Lung (tissue), 11 donors: ENCODE measurements at regions not wholly inside any gene's neighbourhood (a gene's known extent, or its start where the extent isn't known, plus 50 kb on each side); places are given as distances from the start of the nearest gene placed in this dataset.

ENCODE experiments used
- ATAC-seq: fragments of 200-7000 bp; cut with Tn5 transposase; one replicate; pipeline ENCODE4 v1.9.1; 2020; ENCODE audit warnings: moderate number of reproducible peaks; ENCODE audit not compliant: insufficient read depth, low FRiP score
- DNase-seq, 3 donors: peaks; one replicate each; pipeline ENCODE4 v3.0.0-alpha.2; 2013 to 2017
- H3K27ac ChIP-seq, 2 donors: one replicate each; pipeline ENCODE4 v1.5.1; 2013; ENCODE audit warnings: mild to moderate bottlenecking in 2 of 2, moderate library complexity in 2 of 2, control low read depth in 1 of 2, inconsistent platforms in 1 of 2, low read depth in 1 of 2, low read length in 1 of 2
- H3K27me3 ChIP-seq, 3 donors: one replicate each; pipeline ENCODE4 v1.5.1; 2013; ENCODE audit warnings: low read length in 2 of 3; ENCODE audit not compliant: control insufficient read depth in 3 of 3, insufficient read depth in 3 of 3
- H3K36me3 ChIP-seq, 4 donors: one replicate each; pipeline ENCODE4 v1.5.1; 2013; ENCODE audit warnings: low read length in 4 of 4, mild to moderate bottlenecking in 1 of 4, moderate library complexity in 1 of 4; ENCODE audit not compliant: control insufficient read depth in 4 of 4, insufficient read depth in 4 of 4
- H3K4me1 ChIP-seq, 5 donors: one replicate each; pipeline ENCODE4 v1.5.1; 2013; ENCODE audit warnings: low read length in 5 of 5, mild to moderate bottlenecking in 2 of 5, moderate library complexity in 1 of 5; ENCODE audit not compliant: control insufficient read depth in 5 of 5, insufficient read depth in 5 of 5
- H3K4me3 ChIP-seq: one replicate; pipeline ENCODE4 v1.5.1; 2013; ENCODE audit warnings: mild to moderate bottlenecking, control low read depth, moderate library complexity
- H3K9ac ChIP-seq, 2 donors: one replicate each; pipeline ENCODE4 v1.5.1; 2013; ENCODE audit warnings: low read length in 2 of 2, control low read depth in 1 of 2; ENCODE audit not compliant: insufficient read depth in 1 of 2
- H3K9me3 ChIP-seq, 4 donors: one replicate each; pipeline ENCODE4 v1.5.1; 2013; ENCODE audit warnings: low read length in 3 of 4, mild to moderate bottlenecking in 1 of 4, moderate library complexity in 1 of 4; ENCODE audit not compliant: control insufficient read depth in 4 of 4, insufficient read depth in 3 of 4
- WGBS, 2 donors: extraction: QIAGEN DNeasy Blood & Tissue Kit; methylation state at CpG; one replicate each; pipeline ENCODE4 v1.1.7; 2013; 5-methylcytosine and 5-hydroxymethylcytosine counted together
- TF ChIP-seq, protein P1 (sequence below): IDR thresholded peaks from 2 replicates; pipeline ENCODE4 v1.5.1; 2012; ENCODE audit warnings: mild to moderate bottlenecking; ENCODE audit errors: control extremely low read depth, extremely low read depth
- donor health status: control.
- donor health status: control.
- donor health status: Bipolar disorder and iron deficiency.
- donor health status: healthy.
- donor health status: DM: yes; HTN: yes; CAD: no.

DNA sequence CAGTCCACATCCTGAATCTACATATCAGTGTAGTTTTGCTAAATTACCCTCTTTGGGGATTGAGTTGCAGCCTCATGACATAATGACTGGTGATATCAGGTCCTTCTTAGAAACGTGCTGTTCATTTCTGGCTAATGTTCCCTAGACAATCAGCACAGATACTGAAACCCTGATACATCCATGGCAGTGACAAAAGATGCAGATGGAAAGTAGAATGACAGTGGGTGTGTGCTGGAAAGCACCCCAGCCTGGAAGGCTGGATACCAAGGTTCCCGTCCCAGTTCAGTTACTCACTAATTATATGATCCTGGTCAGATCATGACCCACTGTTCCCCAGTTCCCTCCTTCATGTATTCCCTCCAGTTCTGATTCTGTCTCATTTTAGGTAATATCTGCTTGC, 198.2 kb upstream of the FGGY start:
- DNase-seq = no peak
- H3K4me1 ChIP-seq = peaks cover 0 to 9% (median 0%) of the 10 kb centered on the region in 5 donors

DNA sequence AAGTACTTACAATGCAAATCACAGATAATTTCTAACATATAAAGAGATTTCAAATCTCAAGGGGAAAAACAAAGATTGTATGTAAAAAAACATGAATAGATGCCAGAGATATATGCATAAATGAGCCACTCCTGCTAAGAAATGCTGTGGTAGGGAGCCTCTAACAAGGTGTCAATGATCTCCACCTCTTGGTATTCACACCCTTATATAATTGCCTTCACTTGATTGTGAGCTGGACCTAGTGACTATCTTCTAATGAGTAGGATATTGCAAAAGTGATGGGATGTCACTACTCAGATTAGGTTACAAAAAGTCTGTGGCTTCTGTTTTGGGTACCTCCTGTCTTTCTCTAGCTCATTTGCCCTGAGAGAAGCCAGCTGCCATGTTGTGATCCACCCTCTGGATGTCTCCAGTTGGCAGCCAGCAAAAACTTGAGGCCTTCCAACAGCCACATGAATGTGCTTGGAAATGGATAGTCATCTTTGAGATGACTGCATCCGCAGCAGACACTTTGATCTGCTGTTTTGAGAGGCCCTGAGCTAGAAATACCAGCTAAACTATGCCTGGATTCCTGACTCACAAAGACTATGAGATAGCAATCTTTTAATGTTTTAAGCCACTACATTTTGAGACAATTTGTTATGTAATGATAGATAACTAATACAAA, 196.1 kb upstream of the FGGY start:
- Histone ChIP-seq H3K4me1 (peaks cover 0 to 9% (median 0%) of the 10 kb centered on the region in 5 donors), H3K4me3 (no peak overlapping the region), H3K27ac (no peak overlapping the region), H3K9me3 (peaks cover 0 to 2% (median 0%) of the 10 kb centered on the region in 4 donors), H3K9ac (no peak overlapping the region), H3K27me3 (no peaks in the 10 kb centered on the region), H3K36me3 (no peaks in the 10 kb centered on the region)
- ATAC-seq = no peak
- TF ChIP-seq, protein P1, sequence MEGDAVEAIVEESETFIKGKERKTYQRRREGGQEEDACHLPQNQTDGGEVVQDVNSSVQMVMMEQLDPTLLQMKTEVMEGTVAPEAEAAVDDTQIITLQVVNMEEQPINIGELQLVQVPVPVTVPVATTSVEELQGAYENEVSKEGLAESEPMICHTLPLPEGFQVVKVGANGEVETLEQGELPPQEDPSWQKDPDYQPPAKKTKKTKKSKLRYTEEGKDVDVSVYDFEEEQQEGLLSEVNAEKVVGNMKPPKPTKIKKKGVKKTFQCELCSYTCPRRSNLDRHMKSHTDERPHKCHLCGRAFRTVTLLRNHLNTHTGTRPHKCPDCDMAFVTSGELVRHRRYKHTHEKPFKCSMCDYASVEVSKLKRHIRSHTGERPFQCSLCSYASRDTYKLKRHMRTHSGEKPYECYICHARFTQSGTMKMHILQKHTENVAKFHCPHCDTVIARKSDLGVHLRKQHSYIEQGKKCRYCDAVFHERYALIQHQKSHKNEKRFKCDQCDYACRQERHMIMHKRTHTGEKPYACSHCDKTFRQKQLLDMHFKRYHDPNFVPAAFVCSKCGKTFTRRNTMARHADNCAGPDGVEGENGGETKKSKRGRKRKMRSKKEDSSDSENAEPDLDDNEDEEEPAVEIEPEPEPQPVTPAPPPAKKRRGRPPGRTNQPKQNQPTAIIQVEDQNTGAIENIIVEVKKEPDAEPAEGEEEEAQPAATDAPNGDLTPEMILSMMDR = no peak
- 91 to 92% methylated on average over 1 of the region's 1 CpG for WGBS, 2 donors
- DNase-seq = no peak

More for the DNA sequence above, 198.2 kb upstream of the FGGY start:
- no peak overlapping the region for H3K9ac ChIP-seq
- H3K36me3 ChIP-seq = no peaks in the 10 kb centered on the region
- WGBS, 2 donors = 80 to 81% methylated on average over 2 of the region's 2 CpGs
- TF ChIP-seq, protein P1 = no peak
- H3K27ac ChIP-seq = no peak overlapping the region
- ATAC-seq = no peak
- peaks cover 0 to 2% (median 0%) of the 10 kb centered on the region in 4 donors for H3K9me3 ChIP-seq
- no peak overlapping the region for H3K4me3 ChIP-seq
- H3K27me3 ChIP-seq = no peaks in the 10 kb centered on the region

DNA sequence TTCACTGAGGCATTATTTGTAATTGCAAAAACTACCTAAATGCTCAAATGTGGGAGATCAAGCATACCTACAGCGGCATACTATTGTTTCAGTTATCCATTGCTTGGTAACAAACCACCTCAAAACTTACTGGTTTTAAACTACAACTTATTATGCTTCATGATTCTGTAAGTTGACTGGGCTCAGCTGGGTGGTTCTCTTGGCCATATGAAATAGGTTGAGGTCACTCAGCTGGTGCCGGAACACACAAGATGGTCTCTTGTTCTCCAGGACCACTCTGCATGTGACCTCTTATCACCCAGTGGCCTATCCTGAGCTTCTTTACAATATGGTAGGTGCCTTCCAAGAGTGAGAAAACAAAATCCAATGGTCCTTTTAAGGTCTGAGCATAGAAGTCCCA, 195.4 kb upstream of the FGGY start:
- DNase-seq = no peak
- peaks cover 0 to 2% (median 0%) of the 10 kb centered on the region in 4 donors for H3K9me3 ChIP-seq

More for the DNA sequence above, 195.4 kb upstream of the FGGY start:
- H3K4me3 ChIP-seq = no peak overlapping the region
- no peaks in the 10 kb centered on the region for H3K36me3 ChIP-seq
- H3K9ac ChIP-seq = no peak overlapping the region
- H3K4me1 ChIP-seq = peaks cover 0 to 9% (median 0%) of the 10 kb centered on the region in 5 donors
- H3K27me3 ChIP-seq = no peaks in the 10 kb centered on the region
- no peak overlapping the region for H3K27ac ChIP-seq
- 52 to 72% methylated on average over 2 of the region's 2 CpGs for WGBS, 2 donors
- no peak for ATAC-seq
- TF ChIP-seq, protein P1 = no peak
